Neural cell (in vitro differentiated cells): ENCODE measurements at regions not wholly inside any gene's neighbourhood (a gene's known extent, or its start where the extent isn't known, plus 50 kb on each side); places are given as distances from the start of the nearest gene placed in this dataset.
"Not testable (repeated sequence)": the region's sequence is repeated elsewhere in the genome, so short reads cannot be mapped to it uniquely, and the experiment has no call there.

Experiments used
- H2AFZ ChIP-seq: fragments of 200-600, 300-800 bp; sonication (generic), shearing (Covaris generic); 2 replicates; pipeline ENCODE4 v1.6.0; 2014; ENCODE audit warnings: low read depth, mild to moderate bottlenecking, antibody characterized with exemption, low read length, moderate library complexity
- H3F3A ChIP-seq: fragments of 200-600 bp; shearing (Covaris generic); 2 replicates; pipeline ENCODE4 v1.6.1; 2016; ENCODE audit warnings: mild to moderate bottlenecking, moderate library complexity, mixed read lengths, antibody characterized with exemption, low read length; ENCODE audit not compliant: insufficient read depth, poor library complexity, severe bottlenecking
- H3K27ac ChIP-seq: fragments of 200-600, 300-800 bp; sonication (generic), shearing (Covaris generic); 2 replicates; pipeline ENCODE4 v1.5.1; 2014; ENCODE audit warnings: mild to moderate bottlenecking, low read length, moderate library complexity
- H3K27me3 ChIP-seq: fragments of 300-800, 200-600 bp; sonication (generic), shearing (Covaris generic); 2 replicates; pipeline ENCODE4 v1.6.0; 2014; ENCODE audit warnings: mild to moderate bottlenecking, low read depth, low read length, moderate library complexity; ENCODE audit not compliant: insufficient read depth
- H3K36me3 ChIP-seq: fragments of 300-800, 200-600 bp; sonication (generic), shearing (Covaris generic); 2 replicates; pipeline ENCODE4 v1.5.1; 2014; ENCODE audit warnings: mild to moderate bottlenecking, antibody characterized with exemption, low read length, moderate library complexity; ENCODE audit not compliant: insufficient read depth
- H3K4me2 ChIP-seq: fragments of 300-800, 200-600 bp; sonication (generic), shearing (Covaris generic); 2 replicates; pipeline ENCODE4 v1.6.0; 2014; ENCODE audit warnings: mild to moderate bottlenecking, low read length
- H3K4me3 ChIP-seq: fragments of 300-800, 200-600 bp; sonication (generic), shearing (Covaris generic); 2 replicates; pipeline ENCODE4 v1.5.1; 2014; ENCODE audit warnings: mild to moderate bottlenecking, low read length, moderate library complexity
- H3K79me2 ChIP-seq: fragments of 200-600 bp; shearing (Covaris generic); replicated peaks from 2 replicates; pipeline ENCODE4 v1.6.0; 2014; ENCODE audit warnings: mild to moderate bottlenecking, low read length, moderate library complexity; ENCODE audit not compliant: insufficient read depth
- H3K9ac ChIP-seq: fragments of 300-800, 200-600 bp; sonication (generic), shearing (Covaris generic); 2 replicates; pipeline ENCODE4 v1.6.1; 2016; ENCODE audit warnings: mild to moderate bottlenecking, low read length, mixed read lengths
- H3K9me2 ChIP-seq: fragments of 200-600 bp; shearing (Covaris generic); 2 replicates; pipeline ENCODE4 v1.6.1; 2016; ENCODE audit warnings: mild to moderate bottlenecking, low read length, mixed read lengths; ENCODE audit not compliant: insufficient read depth
- H3K9me3 ChIP-seq: fragments of 200-600, 300-800 bp; sonication (generic), shearing (Covaris generic); 2 replicates; pipeline ENCODE4 v1.6.1; 2016; ENCODE audit warnings: mild to moderate bottlenecking, mixed run types, low read length, moderate library complexity, mixed read lengths
- H4K20me1 ChIP-seq: fragments of 200-600 bp; shearing (Covaris generic); 2 replicates; pipeline ENCODE4 v1.6.1; 2016; ENCODE audit warnings: mild to moderate bottlenecking, mixed run types; ENCODE audit not compliant: insufficient read depth
- CTCF ChIP-seq: fragments of 450-650 bp; IDR thresholded peaks from 2 replicates; pipeline ENCODE4 v1.5.1; 2014; ENCODE audit warnings: antibody characterized with exemption, mild to moderate bottlenecking, moderate library complexity; ENCODE audit not compliant: poor library complexity, severe bottlenecking
- EP300 ChIP-seq: fragments of 450-650 bp; conservative IDR thresholded peaks from 2 replicates; pipeline ENCODE4 v1.6.1; 2014; ENCODE audit warnings: antibody characterized with exemption, mild to moderate bottlenecking, moderate library complexity; ENCODE audit not compliant: poor library complexity, severe bottlenecking
- EZH2 ChIP-seq: fragments of 200-600, 300-800 bp; shearing (Covaris generic), sonication (generic); IDR thresholded peaks from 2 replicates; pipeline ENCODE4 v1.6.1; 2014; ENCODE audit warnings: antibody characterized with exemption, low read length, borderline replicate concordance, mild to moderate bottlenecking; ENCODE audit not compliant: insufficient read depth, poor library complexity, severe bottlenecking
- MXI1 ChIP-seq: fragments of 450-650 bp; conservative IDR thresholded peaks from 2 replicates; pipeline ENCODE4 v1.6.1; 2014; ENCODE audit warnings: antibody characterized with exemption, mild to moderate bottlenecking; ENCODE audit not compliant: poor library complexity, severe bottlenecking
- POLR2AphosphoS5 ChIP-seq: IDR thresholded peaks from 2 replicates; pipeline ENCODE4 v1.6.1; 2012
- RAD21 ChIP-seq: fragments of 450-650 bp; conservative IDR thresholded peaks from 2 replicates; pipeline ENCODE4 v1.6.1; 2014; ENCODE audit warnings: antibody characterized with exemption, mild to moderate bottlenecking, moderate library complexity
- REST ChIP-seq: IDR thresholded peaks from 2 replicates; pipeline ENCODE4 v1.6.1; 2012; ENCODE audit warnings: borderline replicate concordance
- SMC3 ChIP-seq: fragments of 450-650 bp; conservative IDR thresholded peaks from 2 replicates; pipeline ENCODE4 v1.6.1; 2014; ENCODE audit warnings: antibody characterized with exemption, mild to moderate bottlenecking, moderate library complexity; ENCODE audit not compliant: poor library complexity
- TAF1 ChIP-seq: IDR thresholded peaks from 2 replicates; pipeline ENCODE4 v1.6.1; 2012; ENCODE audit warnings: low read depth

- Histone ChIP-seq H3K9me2 (no peaks in the 10 kb centered on the region), H3K4me2 (no peak overlapping the region), H3K36me3 (no peaks in the 10 kb centered on the region), H4K20me1 (no peaks in the 10 kb centered on the region), H3K4me3 (no peak overlapping the region), H2AFZ (no peak overlapping the region), H3K27me3 (no peaks in the 10 kb centered on the region), H3K27ac (no peak overlapping the region), H3F3A (no peaks in the 10 kb centered on the region), H3K79me2 (no peaks in the 10 kb centered on the region), H3K9me3 (no peaks in the 10 kb centered on the region), H3K9ac (no peak overlapping the region)
- TF ChIP-seq RAD21 (no peak), EP300 (no peak), CTCF (no peak), EZH2 (no peak), TAF1 (no peak), SMC3 (no peak), POLR2AphosphoS5 (no peak)
Observed at GRCh38 chr11:22930816-22931594, 70.7 kb upstream of the CCDC179 start.

- no peak for TF ChIP-seq SMC3
- Histone ChIP-seq H3F3A (no peaks in the 10 kb centered on the region), H3K79me2 (no peaks in the 10 kb centered on the region), H2AFZ (no peak overlapping the region), H3K27ac (no peak overlapping the region), H4K20me1 (no peaks in the 10 kb centered on the region), H3K4me3 (no peak overlapping the region), H3K9me2 (no peaks in the 10 kb centered on the region), H3K9ac (no peak overlapping the region), H3K4me2 (no peak overlapping the region), H3K27me3 (no peaks in the 10 kb centered on the region), H3K9me3 (no peaks in the 10 kb centered on the region), H3K36me3 (no peaks in the 10 kb centered on the region)
Observed at GRCh38 chr11:22938691-22939090, 78.4 kb upstream of the CCDC179 start.

GRCh38 chr11:22941544-22941943, 81.3 kb upstream of the CCDC179 start:
- H3K9me3 ChIP-seq, H3K36me3 ChIP-seq, H3F3A ChIP-seq, H3K4me2 ChIP-seq, H3K9ac ChIP-seq, H3K27me3 ChIP-seq, H3K4me3 ChIP-seq, H4K20me1 ChIP-seq, H3K27ac ChIP-seq, H3K9me2 ChIP-seq, H2AFZ ChIP-seq, H3K79me2 ChIP-seq: not testable (repeated sequence)

- H3K9me2 ChIP-seq: no peaks in the 10 kb centered on the region
- H3K9me3 ChIP-seq: no peaks in the 10 kb centered on the region
- TF ChIP-seq SMC3 (no peak), EP300 (no peak), POLR2AphosphoS5 (no peak), MXI1 (no peak), CTCF (no peak), TAF1 (no peak), RAD21 (no peak), REST (no peak), EZH2 (no peak)
- H4K20me1 ChIP-seq: no peaks in the 10 kb centered on the region
- no peaks in the 10 kb centered on the region for H3K36me3 ChIP-seq
- H2AFZ ChIP-seq: no peak overlapping the region
- H3K79me2 ChIP-seq: no peaks in the 10 kb centered on the region
- H3K4me3 ChIP-seq: no peak overlapping the region
- no peak overlapping the region for H3K9ac ChIP-seq
- H3F3A ChIP-seq: no peaks in the 10 kb centered on the region
- no peak overlapping the region for H3K4me2 ChIP-seq
- no peaks in the 10 kb centered on the region for H3K27me3 ChIP-seq
- H3K27ac ChIP-seq: no peak overlapping the region
Observed at GRCh38 chr11:22957786-22958185, 97.5 kb upstream of the CCDC179 start.
